ENCODE measurements at regions not wholly inside any gene's neighbourhood (a gene's known extent, or its start where the extent isn't known, plus 50 kb on each side); places are given as distances from the start of the nearest gene placed in this dataset.
"Not testable (repeated sequence)": the region's sequence is repeated elsewhere in the genome, so short reads cannot be mapped to it uniquely, and the experiment has no call there.

DNA sequence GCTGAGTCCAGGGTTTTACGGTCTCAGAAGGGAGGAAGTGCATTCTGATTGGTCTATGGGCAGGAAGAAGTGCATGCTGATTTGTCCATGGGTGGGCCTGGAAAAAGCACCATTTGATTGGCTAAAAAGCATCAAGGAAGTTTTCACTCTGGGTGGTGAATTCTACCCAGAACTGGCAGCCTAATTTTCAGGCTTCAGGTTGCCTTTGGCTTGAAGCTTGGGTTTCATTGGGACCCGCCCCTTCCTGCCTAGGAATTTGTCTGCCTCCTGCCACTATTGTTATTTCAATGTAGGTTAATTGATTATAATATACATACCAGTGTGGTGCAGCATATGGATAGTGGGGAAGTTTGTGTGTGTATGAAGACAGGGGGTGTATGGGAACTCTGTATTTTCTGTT is 1355.9 kb downstream of the SI start:
- H3K4me3 ChIP-seq (ENCODE audit: low read depth, low read length), result no peak overlapping the region
- TF ChIP-seq, protein P1, sequence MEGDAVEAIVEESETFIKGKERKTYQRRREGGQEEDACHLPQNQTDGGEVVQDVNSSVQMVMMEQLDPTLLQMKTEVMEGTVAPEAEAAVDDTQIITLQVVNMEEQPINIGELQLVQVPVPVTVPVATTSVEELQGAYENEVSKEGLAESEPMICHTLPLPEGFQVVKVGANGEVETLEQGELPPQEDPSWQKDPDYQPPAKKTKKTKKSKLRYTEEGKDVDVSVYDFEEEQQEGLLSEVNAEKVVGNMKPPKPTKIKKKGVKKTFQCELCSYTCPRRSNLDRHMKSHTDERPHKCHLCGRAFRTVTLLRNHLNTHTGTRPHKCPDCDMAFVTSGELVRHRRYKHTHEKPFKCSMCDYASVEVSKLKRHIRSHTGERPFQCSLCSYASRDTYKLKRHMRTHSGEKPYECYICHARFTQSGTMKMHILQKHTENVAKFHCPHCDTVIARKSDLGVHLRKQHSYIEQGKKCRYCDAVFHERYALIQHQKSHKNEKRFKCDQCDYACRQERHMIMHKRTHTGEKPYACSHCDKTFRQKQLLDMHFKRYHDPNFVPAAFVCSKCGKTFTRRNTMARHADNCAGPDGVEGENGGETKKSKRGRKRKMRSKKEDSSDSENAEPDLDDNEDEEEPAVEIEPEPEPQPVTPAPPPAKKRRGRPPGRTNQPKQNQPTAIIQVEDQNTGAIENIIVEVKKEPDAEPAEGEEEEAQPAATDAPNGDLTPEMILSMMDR (IDR thresholded peaks at IDR 0.05; ENCODE audit: low read depth, low read length, missing control alignments), result no peak
- no peak for DNase-seq (ENCODE audit: low read depth)

DNA sequence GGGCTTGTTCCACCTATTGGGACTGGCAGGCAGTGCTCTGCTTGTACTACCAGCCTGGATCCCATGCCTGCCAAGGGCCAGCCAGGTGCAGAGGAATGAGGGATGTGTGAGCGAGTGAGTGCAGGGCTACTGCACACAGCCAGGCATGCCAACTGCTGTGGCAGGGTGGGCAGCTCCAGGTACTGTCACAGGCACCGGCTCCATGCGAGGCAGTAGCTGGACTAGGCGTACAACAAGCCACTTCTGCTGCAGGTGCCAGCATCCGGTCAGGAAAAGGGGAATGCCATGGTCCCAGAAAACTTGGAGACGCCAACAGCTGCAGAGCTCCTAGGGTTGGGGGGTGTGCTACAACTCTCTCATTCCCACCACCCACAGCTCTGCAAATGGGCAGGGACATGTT is 1356.7 kb downstream of the SI start:
- no peak overlapping the region for H3K4me3 ChIP-seq (ENCODE audit: low read depth, low read length)
- TF ChIP-seq, protein P1 (IDR thresholded peaks at IDR 0.05; ENCODE audit: low read depth, low read length, missing control alignments), result no peak
- DNase-seq (ENCODE audit: low read depth), result no peak

DNA sequence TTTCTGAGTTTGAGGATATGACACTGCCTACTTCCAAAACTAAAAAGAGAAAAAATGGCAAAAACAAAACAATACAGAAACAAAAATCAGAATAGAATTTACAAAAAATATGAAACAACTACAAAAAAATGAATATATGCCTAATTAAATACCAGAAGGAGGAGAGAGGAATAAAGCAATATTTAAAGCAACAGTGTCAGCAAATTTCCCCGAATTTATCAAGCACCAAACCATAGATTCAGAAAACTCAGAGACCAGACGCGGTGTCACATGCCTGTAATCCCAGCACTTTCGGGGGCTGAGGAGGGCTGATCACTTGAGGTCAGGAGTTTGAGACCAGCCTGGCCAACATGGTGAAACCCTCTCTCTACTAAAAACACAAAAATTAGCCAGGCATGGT is 1360.9 kb downstream of the SI start:
- TF ChIP-seq, protein P1 (IDR thresholded peaks at IDR 0.05; ENCODE audit: low read depth, low read length, missing control alignments), result no peak
- no peak for DNase-seq (ENCODE audit: low read depth)
- no peak overlapping the region for H3K4me3 ChIP-seq (ENCODE audit: low read depth, low read length)

DNA sequence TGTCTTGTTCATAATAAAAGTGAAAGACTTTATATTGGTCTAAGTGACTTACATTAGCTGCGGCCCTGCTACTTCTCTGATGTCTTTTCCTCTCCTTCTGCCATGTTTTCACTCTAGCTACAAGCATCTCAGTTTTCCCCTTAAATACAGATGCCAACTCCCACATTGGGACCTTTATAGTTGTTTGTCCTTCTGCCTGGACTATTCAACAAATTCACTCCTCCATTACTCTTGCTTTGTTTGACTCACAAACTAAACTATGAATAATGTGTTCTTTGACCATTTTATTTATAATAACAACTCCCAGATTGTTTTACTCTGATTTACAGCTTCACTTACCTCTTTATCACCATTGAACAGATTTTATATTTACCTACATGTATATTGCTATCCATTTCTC is 1369.9 kb downstream of the SI start:
- TF ChIP-seq, protein P1 (IDR thresholded peaks at IDR 0.05; ENCODE audit: low read depth, low read length, missing control alignments), result no peak
- no peak for DNase-seq (ENCODE audit: low read depth)
- H3K4me3 ChIP-seq (ENCODE audit: low read depth, low read length), result no peak overlapping the region

DNA sequence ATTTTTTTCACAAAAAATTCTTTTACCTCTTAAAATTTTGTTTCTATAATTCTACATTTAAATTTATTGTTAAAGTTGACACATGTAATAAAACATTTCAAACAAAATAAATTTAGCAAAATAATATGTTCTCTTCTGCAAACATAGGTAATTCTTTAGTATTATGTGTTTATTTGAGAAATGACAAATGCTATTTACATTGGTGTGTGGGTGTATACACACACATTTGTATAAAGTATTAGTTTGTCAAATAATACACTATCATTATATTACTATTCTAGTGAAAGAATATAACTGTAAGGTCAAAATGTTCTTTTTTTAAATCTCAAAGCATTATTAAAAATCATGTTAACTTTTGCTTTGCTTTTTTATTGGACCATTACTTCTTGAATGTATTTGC is 1370.6 kb downstream of the SI start:
- no peak overlapping the region for H3K4me3 ChIP-seq (ENCODE audit: low read depth, low read length)
- DNase-seq (ENCODE audit: low read depth), result no peak
- TF ChIP-seq, protein P1 (IDR thresholded peaks at IDR 0.05; ENCODE audit: low read depth, low read length, missing control alignments), result no peak

DNA sequence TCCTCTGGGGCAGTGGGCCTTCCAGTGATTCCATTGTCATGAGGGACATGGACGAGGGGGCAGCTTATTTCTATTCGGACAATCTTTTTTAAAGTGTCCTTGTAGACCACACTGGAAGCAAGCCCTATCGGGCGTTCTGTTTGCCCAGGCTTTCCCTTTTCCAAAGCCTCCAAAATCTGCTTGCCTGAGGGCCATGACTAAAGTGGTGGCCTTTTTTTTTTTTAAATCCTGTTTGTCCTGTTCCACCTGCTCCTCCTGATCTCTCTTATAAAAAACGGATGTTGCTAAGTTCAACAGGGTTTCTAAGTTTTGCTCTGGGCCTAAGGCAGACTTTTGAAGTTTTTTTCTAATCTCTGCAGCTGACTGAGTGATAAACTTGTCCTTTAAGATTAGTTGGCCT is 1380.1 kb downstream of the SI start:
- not testable (repeated sequence) for H3K4me3 ChIP-seq (ENCODE audit: low read depth, low read length); DNase-seq (ENCODE audit: low read depth)

DNA sequence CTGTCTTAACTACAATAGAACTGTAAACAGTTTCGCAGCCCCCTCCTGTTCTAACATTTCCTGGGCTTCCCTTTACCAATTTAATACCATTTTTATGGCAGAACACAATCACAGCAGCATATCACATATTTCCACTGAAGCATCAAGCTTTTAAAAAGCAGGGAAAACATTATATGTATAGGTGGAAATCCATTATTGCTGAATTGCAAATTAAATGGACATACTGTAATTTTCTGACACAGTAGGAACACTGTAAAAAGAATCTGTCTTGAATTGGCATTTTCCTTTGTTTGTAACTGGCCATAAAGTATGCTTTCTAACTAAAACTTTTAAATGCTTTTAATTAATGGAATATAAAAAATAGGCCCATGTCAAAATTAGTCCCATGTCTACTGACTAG is 1385.8 kb downstream of the SI start:
- H3K4me3 ChIP-seq (ENCODE audit: low read depth, low read length), result no peak overlapping the region
- no peak for DNase-seq (ENCODE audit: low read depth)
- TF ChIP-seq, protein P1 (IDR thresholded peaks at IDR 0.05; ENCODE audit: low read depth, low read length, missing control alignments), result no peak

DNA sequence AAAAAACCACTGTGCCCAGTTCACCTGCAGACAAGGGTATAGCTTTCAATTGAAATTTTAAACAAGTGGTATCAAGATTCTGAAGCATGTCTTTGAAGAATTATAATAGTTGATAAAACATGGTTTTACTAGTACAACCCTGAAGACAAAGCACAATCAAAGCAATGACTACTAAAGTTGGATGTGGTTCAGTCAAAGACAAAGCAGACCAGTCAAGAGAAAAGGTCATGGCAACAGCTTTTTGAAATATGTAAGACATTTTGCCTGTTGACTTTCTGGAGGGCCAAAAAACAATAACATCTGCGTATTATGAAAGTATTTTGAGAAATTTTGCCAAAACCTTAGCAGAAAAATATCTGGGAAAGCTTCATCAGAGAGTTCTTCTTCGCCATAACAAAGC is 1393.6 kb downstream of the SI start:
- DNase-seq (ENCODE audit: low read depth), result no peak
- H3K4me3 ChIP-seq (ENCODE audit: low read depth, low read length), result no peak overlapping the region
- TF ChIP-seq, protein P1 (IDR thresholded peaks at IDR 0.05; ENCODE audit: low read depth, low read length, missing control alignments), result no peak

All from GM12864 (cell line).